VCaP (cell line): ENCODE measurements at regions not wholly inside any gene's neighbourhood (a gene's known extent, or its start where the extent isn't known, plus 50 kb on each side); places are given as distances from the start of the nearest gene placed in this dataset.
"Not testable (repeated sequence)": the region's sequence is repeated elsewhere in the genome, so short reads cannot be mapped to it uniquely, and the experiment has no call there.

ENCODE experiments used
- H3K27ac ChIP-seq: fragments of 450-650 bp; 2 replicates; pipeline ENCODE4 v1.5.1; 2017
- TF ChIP-seq, protein P1 (sequence below): fragments of 450-650 bp; conservative IDR thresholded peaks from 2 replicates; pipeline ENCODE4 v1.5.1; 2017; ENCODE audit warnings: mild to moderate bottlenecking, moderate library complexity

DNA sequence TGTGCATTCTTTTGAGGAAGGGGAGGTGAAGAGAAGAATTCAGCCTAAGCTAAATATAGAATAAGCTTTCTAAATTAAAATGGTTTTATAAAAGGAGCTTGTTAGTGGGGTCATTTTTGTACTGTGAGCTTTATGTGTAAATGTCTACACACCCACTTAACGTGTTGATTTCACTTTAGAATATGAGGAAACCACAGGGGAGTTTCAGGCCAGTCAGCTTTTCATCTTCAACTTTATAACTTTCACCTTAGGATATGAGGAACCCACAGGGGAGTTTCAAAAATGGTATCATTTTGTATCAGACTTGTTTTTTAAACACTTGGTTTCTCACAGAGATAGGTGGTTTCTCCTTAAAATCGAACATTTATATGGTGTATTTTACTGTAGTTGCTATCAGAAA is 120.7 kb upstream of the NIPA1 start:
- H3K27ac ChIP-seq = peak overlapping the region; percentile 78

DNA sequence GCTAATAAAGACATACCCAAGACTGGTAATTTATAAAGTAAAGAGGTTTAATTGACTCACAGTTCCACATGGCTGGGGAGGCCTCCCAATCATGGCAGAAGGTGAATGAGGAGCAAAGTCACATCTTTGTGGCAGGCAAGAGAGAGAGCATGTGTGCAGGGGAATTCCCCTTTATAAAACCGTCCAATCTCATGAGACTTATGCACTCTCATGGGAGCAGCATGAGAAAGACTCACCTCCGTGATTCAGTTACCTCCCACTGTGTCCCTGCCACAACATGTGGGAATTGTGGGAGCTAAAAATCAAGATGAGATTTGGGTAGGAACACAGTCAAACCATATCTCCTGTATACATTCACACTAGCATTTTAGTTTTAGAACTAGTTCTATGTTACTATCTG is 101.7 kb upstream of the NIPA1 start:
- not testable (repeated sequence) for H3K27ac ChIP-seq

DNA sequence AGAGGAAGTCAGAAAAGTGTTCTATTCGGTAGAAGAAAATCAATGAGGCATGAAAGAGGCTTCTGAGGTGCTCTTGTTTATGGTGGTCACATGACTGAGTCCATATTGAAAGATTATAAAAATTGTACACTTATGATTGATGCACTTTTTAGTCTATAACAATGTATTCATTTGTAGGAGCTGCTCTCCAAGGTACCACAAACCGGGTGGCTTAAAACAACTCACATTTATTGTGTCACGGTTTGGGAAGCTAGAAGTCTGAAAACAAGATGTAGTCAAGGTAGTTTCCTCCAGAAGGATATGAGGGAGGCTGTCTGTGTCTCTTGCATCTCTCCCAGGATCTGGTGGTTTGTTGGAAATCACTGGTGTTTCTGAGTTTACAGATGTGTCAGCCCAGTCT is 86.6 kb upstream of the NIPA1 start:
- not testable (repeated sequence) for H3K27ac ChIP-seq

DNA sequence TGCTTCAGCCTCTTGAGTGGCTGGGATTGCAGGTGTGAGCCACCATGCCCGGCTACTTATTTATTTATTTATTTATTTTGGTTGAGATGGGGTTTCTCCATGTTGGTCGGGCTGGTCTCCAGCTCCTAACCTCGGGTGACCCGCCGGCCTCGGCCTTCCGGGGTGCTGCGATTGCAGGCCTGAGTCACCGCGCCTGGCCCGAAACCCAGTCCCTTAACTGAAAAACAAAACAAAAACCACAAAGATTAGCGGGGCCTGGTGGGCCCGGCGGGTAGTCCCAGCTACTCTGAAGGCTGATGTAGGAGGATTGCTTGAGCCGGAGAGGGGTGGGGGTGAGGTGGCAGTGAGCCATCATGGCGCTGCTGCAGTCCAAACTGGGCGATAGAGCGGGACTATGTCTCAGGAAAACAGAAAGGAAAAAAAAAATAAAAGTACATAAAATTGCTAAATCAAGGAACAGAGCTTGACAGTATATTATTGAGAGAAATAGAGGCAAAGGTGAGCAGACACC is 75.6 kb upstream of the NIPA1 start:
- H3K27ac ChIP-seq = not testable (repeated sequence)

DNA sequence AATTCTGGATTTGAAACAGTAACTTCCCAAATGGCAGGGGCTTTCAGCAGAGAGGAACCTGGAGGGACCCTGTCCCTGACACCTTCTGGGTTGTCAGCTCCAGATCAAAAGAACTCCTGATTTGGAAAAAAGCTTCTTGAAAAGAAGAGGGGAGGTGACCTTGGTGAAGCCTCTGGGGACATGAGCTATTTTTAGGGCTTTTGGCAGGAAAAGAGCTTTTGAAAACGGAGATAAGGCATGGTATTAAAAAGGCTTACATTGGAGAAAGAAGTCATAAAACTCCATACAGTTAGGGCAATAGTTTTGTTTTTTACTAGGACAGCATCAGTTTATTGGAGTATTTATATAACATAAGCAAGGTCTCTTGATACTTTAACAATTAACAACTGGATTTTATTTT is 72.5 kb upstream of the NIPA1 start:
- H3K27ac ChIP-seq = not testable (repeated sequence)

DNA sequence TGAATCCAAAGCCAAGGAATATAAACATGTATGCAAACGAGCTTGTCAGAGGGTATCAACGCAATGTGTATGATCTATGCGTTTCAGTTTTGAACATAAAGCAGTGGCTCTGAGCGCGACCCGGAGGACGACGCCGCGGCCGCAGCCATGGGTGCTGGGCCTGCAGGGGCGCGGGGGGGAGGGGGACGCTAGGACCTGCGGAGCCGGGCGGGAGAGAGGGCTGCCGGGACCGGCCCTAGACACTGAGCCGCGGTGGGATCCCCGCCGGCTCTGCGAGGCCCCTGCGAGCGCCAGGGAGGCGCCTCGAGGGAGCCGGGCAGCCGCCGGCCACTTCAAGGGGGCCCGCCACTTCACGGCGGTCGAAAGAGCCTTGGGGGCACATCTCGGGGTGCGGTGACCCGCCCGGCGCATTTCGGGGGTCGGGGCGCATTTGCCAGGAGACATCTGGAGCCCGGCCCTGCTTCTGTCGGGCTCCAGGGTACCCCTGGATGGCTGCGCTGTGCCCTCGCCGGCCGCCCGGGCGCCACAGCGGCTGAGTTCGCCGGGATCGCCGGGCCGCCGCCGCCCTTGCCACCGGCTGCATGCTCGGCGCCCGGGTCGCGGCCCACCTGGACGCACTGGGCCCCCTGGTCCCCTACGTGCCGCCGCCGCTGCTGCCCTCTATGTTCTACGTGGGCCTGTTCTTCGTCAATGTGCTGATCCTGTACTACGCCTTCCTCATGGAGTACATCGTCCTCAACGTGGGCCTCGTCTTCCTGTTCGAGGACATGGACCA is 71.9 kb upstream of the NIPA1 start:
- H3K27ac ChIP-seq = not testable (repeated sequence)

DNA sequence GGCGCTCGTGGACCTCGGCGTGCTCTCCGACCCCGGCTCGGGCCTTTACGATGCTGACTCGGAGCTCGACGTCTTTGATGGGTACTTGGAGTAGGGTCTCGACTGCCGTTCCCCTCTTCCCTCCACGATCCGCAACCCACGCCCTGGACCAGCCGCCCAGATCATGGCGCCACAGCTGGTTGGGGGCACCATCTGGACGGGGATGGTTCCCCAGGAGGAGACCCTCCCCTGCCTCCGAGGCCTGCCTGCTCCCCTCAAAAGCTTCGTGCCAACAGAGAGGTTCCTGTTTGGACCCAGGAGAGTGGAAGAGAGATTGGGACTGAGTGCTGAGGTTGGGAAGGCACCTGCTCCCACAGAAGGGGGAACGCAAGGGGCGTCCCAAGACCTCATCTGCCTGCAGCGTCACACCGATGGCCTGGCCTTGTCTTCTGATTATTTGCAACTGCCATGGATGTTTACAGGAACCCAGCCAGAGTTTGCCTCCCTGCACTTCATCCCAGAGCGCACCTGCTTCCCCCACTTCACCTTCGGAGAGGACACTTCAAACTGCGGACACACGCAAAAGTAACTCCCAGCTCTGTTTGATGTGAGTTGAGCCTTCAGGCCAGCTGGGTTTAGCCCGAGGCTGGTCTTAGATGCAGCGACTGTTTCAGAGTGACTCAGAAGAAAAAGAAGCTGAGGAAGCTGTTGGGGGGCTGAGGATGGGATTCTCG is 71.2 kb upstream of the NIPA1 start:
- not testable (repeated sequence) for H3K27ac ChIP-seq

DNA sequence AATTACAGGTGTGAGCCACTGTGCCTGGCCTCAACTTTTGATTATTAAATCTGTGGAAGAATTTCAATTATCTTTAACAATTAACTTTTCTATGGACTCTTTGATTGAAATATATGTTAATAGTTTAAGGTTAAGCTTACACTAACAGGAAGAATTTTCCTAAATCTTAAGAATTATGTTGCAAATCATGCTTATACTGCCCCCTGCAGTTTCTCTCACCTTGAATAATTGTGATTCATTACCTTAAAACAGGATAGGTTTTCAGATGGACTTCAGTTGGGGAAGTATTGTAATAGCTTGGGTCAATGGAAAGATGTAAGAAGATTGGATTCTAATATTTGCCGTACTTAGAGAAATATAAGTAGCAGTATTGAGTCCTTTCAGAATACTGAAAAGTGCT is 66.5 kb upstream of the NIPA1 start:
- not testable (repeated sequence) for H3K27ac ChIP-seq

DNA sequence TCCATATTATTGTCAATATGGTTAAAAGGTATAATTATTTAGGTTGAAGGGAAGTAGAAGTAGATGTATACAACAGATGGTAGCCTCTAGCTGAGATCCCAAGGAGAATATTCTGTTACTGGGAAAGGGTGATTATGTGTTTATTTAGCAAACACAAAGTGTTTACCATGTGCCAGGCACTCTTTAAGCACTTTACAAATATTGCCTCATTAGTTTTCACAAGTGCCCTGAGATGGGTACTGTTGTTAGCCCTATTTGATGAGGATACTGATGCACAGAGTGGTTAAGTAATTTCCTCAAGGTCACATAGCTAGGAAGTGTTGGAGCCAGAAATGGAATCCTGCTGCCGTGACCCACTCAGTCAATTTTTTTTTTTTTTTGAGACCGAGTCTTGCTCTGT is 60.3 kb upstream of the NIPA1 start:
- H3K27ac ChIP-seq = not testable (repeated sequence)

DNA sequence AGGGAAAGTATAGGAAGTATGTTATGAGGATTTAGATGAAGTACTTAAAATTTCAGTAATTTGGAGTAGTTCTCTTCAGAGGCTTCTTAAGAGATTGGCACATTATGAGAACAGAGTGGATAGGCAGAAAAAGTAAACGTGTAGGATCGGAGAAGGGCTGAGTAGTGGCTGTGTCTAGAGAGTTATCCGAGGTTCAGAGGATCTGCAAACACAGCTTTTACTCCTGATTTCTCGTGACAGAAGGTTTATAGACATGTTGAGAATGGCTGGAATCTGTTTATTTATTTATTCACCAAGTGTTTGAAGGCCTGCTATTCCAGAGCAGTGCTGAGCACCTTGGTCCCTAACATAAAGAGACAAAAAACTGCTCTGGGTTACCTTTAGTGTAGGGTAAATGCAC is 51.4 kb upstream of the NIPA1 start:
- not testable (repeated sequence) for H3K27ac ChIP-seq

DNA sequence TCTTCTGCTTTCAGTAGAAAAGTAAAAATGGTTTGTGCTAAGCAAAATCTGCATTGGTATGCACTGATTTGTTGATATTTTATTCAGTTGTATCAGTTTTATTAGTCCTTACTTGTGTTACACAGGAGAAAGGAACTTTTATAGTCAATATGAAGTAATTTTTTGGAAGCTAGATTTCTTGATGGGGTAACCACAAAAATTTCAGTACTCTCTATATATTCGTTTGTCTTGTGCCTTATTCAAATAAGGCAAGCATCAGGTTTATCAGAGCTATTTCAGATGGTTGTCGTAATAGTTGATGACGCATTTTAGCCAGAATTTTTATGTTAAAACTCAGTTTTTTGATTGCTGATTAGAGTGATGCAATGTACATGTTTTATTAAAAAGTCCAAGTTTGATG is 50.7 kb upstream of the NIPA1 start:
- TF ChIP-seq, protein P1, sequence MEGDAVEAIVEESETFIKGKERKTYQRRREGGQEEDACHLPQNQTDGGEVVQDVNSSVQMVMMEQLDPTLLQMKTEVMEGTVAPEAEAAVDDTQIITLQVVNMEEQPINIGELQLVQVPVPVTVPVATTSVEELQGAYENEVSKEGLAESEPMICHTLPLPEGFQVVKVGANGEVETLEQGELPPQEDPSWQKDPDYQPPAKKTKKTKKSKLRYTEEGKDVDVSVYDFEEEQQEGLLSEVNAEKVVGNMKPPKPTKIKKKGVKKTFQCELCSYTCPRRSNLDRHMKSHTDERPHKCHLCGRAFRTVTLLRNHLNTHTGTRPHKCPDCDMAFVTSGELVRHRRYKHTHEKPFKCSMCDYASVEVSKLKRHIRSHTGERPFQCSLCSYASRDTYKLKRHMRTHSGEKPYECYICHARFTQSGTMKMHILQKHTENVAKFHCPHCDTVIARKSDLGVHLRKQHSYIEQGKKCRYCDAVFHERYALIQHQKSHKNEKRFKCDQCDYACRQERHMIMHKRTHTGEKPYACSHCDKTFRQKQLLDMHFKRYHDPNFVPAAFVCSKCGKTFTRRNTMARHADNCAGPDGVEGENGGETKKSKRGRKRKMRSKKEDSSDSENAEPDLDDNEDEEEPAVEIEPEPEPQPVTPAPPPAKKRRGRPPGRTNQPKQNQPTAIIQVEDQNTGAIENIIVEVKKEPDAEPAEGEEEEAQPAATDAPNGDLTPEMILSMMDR = no peak
- H3K27ac ChIP-seq = no peak overlapping the region

DNA sequence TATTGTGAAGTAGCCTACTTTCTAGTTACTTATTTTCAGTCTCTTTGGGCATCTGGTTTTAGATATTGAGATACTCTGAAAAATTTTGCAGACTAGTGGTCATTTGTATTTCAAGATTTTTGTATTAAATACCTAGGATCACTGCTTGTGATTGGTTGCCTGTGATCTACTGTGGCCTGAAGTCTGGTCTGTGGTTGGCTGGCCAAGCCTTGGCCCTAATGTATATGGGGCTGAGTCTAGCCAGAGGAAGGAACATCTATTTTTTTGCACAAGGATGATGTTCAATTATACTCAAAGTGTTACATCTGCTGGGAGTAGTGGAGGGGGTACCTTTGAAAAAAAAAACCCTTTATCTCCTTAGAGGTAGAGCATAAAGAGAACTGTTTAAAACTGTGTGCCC is 50.2 kb upstream of the NIPA1 start:
- H3K27ac ChIP-seq = not testable (repeated sequence)
